K562 (cell line): ENCODE measurements at regions not wholly inside any gene's neighbourhood (a gene's known extent, or its start where the extent isn't known, plus 50 kb on each side); places are given as distances from the start of the nearest gene placed in this dataset.

Source experiments
- CTCF ChIP-seq, 3 experiments: IDR thresholded peaks in 2 of 3; conservative IDR thresholded peaks in 1 of 3; 2 replicates each; pipeline ENCODE4 v1.5.1; 2011 to 2012; ENCODE audit warnings: low read length in 3 of 3, mild to moderate bottlenecking in 3 of 3, control low read depth in 2 of 3, improper control_type of control experiment in 1 of 3, inconsistent platforms in 1 of 3, low read depth in 1 of 3, mixed read lengths in 1 of 3, moderate library complexity in 1 of 3; ENCODE audit not compliant: insufficient read depth in 2 of 3
- PRDM10 ChIP-seq: fragments of 450-650 bp; IDR thresholded peaks from 2 replicates; pipeline ENCODE4 v1.6.1; 2018; ENCODE audit not compliant: partially characterized antibody
- RBM15 ChIP-seq: fragments of 200-400 bp; formaldehyde crosslinking; IDR thresholded peaks from 2 replicates; pipeline ENCODE4 v1.6.1; 2018; ENCODE audit warnings: mild to moderate bottlenecking, low read length, moderate library complexity; ENCODE audit not compliant: insufficient read depth
- USF2 ChIP-seq: sonication (generic); formaldehyde crosslinking; IDR thresholded peaks from 2 replicates; pipeline ENCODE4 v1.5.0; 2020; ENCODE audit warnings: missing genetic modification reagents
- ZC3H4 ChIP-seq: sonication (generic); formaldehyde crosslinking; IDR thresholded peaks from 2 replicates; pipeline ENCODE4 v1.9.0; 2021; ENCODE audit warnings: missing genetic modification reagents, borderline replicate concordance
- TF ChIP-seq, protein P1 (sequence below), 2 experiments: fragments of 450-650 bp in 1 of 2; sonication (generic) in 1 of 2; formaldehyde crosslinking in 1 of 2; IDR thresholded peaks in 1 of 2; conservative IDR thresholded peaks in 1 of 2; 2 replicates each; pipeline versions ENCODE4 v1.6.1 to v1.8.1; 2016 to 2023; ENCODE audit warnings: mild to moderate bottlenecking in 2 of 2, moderate library complexity in 2 of 2, inconsistent platforms in 1 of 2, missing genetic modification reagents in 1 of 2

DNA sequence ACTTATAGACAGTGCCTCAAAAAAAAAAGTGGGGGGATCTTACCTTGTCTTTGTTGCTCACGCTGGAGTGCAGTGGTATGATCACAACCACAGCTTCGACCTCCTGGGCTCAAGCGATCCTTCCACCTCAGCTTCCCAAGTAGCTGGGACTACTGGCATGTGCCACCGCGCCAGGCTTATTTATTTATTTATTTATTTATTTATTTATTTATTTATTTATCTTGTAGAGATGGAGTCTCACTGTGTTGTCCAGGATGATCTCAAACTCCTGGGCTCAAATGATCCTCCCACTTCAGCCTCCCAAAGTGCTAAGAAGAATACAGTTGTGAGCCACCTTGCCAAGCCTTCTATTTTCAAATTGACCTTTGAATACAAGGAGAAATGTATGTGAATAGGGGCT lies 553.0 kb upstream of the BTBD3 start:
- TF ChIP-seq, protein P1, sequence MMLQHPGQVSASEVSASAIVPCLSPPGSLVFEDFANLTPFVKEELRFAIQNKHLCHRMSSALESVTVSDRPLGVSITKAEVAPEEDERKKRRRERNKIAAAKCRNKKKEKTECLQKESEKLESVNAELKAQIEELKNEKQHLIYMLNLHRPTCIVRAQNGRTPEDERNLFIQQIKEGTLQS (IDR thresholded peaks at IDR 0.05) = no peak
- TF ChIP-seq, protein P1 (CRISPR knock-in tag; conservative IDR thresholded peaks at IDR 0.05) = no peak
- TF ChIP-seq RBM15 (no peak), PRDM10 (no peak), USF2 (CRISPR knock-in tag) (no peak), ZC3H4 (no peak), CTCF (IDR thresholded peaks at IDR 0.05 in 2 of 3, conservative IDR thresholded peaks at IDR 0.05 in 1 of 3; ENCODE audit: insufficient read depth in 2 of 3, low read depth in 1 of 3, low read length in 3 of 3) (no peak)
